ENCODE measurements at regions not wholly inside any gene's neighbourhood (a gene's known extent, or its start where the extent isn't known, plus 50 kb on each side); places are given as distances from the start of the nearest gene placed in this dataset.
"Not testable (repeated sequence)": the region's sequence is repeated elsewhere in the genome, so short reads cannot be mapped to it uniquely, and the experiment has no call there.

DNA sequence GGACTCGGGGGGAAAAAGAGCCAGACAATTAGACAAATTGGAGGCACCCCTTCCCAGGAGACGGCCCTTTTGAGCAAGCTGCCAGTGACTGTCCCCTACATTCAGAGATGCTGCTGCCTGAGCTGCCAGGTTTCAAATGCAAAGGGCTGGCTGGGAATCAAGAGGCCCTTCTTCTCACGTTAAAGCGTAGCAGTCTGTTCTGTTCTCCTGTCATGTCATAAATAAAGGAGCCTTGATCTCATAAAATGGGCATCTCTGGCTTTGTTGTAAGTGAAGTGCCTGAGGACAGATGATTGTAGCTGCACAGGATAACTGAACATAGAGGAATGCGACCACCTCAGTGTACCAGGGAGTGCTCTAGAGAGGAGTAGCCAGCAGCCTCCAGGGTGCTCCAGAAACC, 917.9 kb downstream of the GRID1 start:
- Mint-ChIP-seq H3K4me3 (no peak overlapping the region), H3K27ac (no peak overlapping the region), H3K9me3 (no peaks in the 10 kb centered on the region), H3K36me3 (no peaks in the 10 kb centered on the region), H3K4me1 (no peaks in the 10 kb centered on the region)
- peak; percentile 38 for ATAC-seq
- no peak for DNase-seq (ENCODE audit: low spot score in 2 of 2)

DNA sequence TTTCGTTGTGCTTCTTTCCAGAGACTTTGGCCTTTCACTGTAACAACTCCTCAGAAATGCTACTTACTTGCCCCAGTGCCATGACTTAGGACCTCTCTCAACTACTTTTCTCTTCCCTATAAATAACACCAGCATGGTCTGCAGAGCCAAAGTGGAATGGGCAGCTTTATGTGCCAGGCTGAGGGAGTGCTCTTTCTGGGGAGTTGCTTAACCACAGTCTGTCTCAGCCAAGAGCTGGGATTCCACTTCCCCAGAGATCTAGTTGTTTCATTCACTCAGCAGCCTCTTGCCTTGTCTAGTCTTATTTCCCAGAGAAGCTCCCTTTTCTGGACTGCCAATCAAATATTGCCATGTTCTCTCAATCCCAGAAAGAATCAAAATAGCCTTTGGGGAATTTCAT, 912.2 kb downstream of the GRID1 start:
- no peak overlapping the region for H3K4me3 Mint-ChIP-seq
- no peak for ATAC-seq
- DNase-seq (ENCODE audit: low spot score in 2 of 2): no peak
- no peak overlapping the region for H3K27ac Mint-ChIP-seq
- H3K9me3 Mint-ChIP-seq: no peaks in the 10 kb centered on the region
- no peaks in the 10 kb centered on the region for H3K4me1 Mint-ChIP-seq
- H3K36me3 Mint-ChIP-seq: no peaks in the 10 kb centered on the region

DNA sequence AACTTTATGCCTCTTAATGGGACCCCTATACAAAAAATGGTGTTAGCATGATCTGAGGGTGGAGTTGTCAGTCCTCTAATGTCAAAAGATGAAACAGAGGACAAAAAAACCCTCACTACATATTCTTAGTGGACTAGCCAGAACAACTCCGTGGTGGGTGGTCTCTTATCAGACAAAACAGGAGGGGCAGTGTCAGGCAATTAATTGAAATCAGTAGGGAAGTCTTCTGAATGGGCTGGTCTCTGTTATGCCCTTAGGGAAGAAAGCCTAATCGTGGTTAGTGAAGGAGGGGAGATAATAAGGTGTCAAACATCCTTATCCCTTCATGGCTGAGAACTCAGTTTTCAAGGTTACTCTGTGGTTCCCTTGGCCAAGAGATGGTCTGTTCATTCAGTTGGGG, 909.4 kb downstream of the GRID1 start:
- no peaks in the 10 kb centered on the region for H3K9me3 Mint-ChIP-seq
- DNase-seq (ENCODE audit: low spot score in 2 of 2): no peak
- no peaks in the 10 kb centered on the region for H3K4me1 Mint-ChIP-seq
- no peak overlapping the region for H3K4me3 Mint-ChIP-seq
- H3K27ac Mint-ChIP-seq: no peak overlapping the region
- no peak for ATAC-seq
- H3K36me3 Mint-ChIP-seq: no peaks in the 10 kb centered on the region

DNA sequence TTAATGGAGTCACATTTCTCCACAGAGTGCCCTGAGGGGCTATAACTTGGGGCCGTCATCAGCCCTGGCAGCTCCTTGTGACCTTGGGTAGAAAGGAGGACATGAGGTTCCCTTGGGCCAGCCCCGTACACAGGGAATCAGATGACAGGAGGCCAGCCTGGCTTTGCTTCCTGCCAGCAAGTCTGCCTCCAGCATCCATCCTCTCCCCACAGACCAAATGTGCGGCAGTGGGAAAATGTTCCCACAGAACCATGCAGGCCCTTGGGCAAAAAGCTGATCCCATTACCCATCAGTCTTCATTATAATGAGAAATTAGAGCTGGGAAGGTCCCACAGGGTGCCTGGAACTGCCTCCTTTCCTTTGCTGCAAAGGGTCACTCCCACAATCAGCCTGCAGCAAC, 908.3 kb downstream of the GRID1 start:
- DNase-seq (ENCODE audit: low spot score in 2 of 2) (no peak), ATAC-seq (no peak)
- Mint-ChIP-seq H3K4me3 (no peak overlapping the region), H3K9me3 (no peaks in the 10 kb centered on the region), H3K4me1 (no peaks in the 10 kb centered on the region), H3K27ac (no peak overlapping the region), H3K36me3 (no peaks in the 10 kb centered on the region)

DNA sequence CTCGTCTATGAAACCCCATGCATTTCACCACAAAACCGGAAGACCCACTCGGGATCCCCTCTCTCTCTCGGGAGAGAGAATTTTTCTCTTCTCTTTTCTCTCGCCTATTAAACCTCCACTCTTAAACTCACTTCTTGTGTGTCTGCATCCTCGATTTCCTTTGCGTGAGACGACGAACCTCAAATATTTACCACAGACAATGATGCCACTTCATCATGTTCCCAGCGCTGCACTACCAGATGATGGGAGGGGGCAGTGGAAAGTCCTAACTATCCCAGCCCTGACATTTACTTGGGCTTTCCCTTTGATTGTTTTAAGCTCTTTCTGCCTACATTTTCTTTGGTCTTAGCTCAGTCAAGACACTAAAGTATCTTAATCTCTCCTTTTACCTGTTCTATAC, 906.7 kb downstream of the GRID1 start:
- Mint-ChIP-seq H3K36me3 (no peaks in the 10 kb centered on the region), H3K27ac (no peak overlapping the region), H3K4me1 (no peaks in the 10 kb centered on the region), H3K9me3 (peaks cover 6% of the 10 kb centered on the region), H3K4me3 (no peak overlapping the region)
- ATAC-seq (no peak), DNase-seq (ENCODE audit: low spot score in 2 of 2) (no peak)

- Mint-ChIP-seq H3K4me3 (no peak overlapping the region), H3K4me1 (no peaks in the 10 kb centered on the region)
- no peak for ATAC-seq
Observed at GRCh38 chr10:85464336-85464735, 902.3 kb downstream of the GRID1 start.

GRCh38 chr10:85477979-85478378, 888.6 kb downstream of the GRID1 start:
- ATAC-seq (no peak), DNase-seq (ENCODE audit: low spot score in 2 of 2) (no peak)
- Mint-ChIP-seq H3K27ac (no peak overlapping the region), H3K36me3 (no peaks in the 10 kb centered on the region), H3K4me1 (no peaks in the 10 kb centered on the region), H3K9me3 (no peaks in the 10 kb centered on the region), H3K4me3 (no peak overlapping the region)

More at GRCh38 chr10:85464336-85464735, 902.3 kb downstream of the GRID1 start:
- no peak for DNase-seq (ENCODE audit: low spot score in 2 of 2)
- Mint-ChIP-seq H3K9me3 (peaks cover 6% of the 10 kb centered on the region), H3K27ac (no peak overlapping the region), H3K36me3 (no peaks in the 10 kb centered on the region)

GRCh38 chr10:85490431-85490830, 876.2 kb downstream of the GRID1 start:
- no peaks in the 10 kb centered on the region for H3K9me3 Mint-ChIP-seq
- no peaks in the 10 kb centered on the region for H3K36me3 Mint-ChIP-seq
- no peak overlapping the region for H3K4me3 Mint-ChIP-seq
- no peak overlapping the region for H3K27ac Mint-ChIP-seq
- no peaks in the 10 kb centered on the region for H3K4me1 Mint-ChIP-seq
- no peak for DNase-seq (ENCODE audit: low spot score in 2 of 2)
- ATAC-seq: no peak

GRCh38 chr10:85491652-85492051, 874.9 kb downstream of the GRID1 start:
- no peak for ATAC-seq
- Mint-ChIP-seq H3K4me3 (no peak overlapping the region), H3K9me3 (no peaks in the 10 kb centered on the region), H3K4me1 (no peaks in the 10 kb centered on the region), H3K36me3 (no peaks in the 10 kb centered on the region), H3K27ac (no peak overlapping the region)
- no peak for DNase-seq (ENCODE audit: low spot score in 2 of 2)

GRCh38 chr10:85492684-85493083, 873.9 kb downstream of the GRID1 start:
- ATAC-seq (peak; percentile 45), DNase-seq (ENCODE audit: low spot score in 2 of 2) (no peak)
- H3K36me3 Mint-ChIP-seq: no peaks in the 10 kb centered on the region
- H3K9me3 Mint-ChIP-seq: no peaks in the 10 kb centered on the region
- H3K4me1 Mint-ChIP-seq: no peaks in the 10 kb centered on the region
- no peak overlapping the region for H3K27ac Mint-ChIP-seq
- H3K4me3 Mint-ChIP-seq: no peak overlapping the region

DNA sequence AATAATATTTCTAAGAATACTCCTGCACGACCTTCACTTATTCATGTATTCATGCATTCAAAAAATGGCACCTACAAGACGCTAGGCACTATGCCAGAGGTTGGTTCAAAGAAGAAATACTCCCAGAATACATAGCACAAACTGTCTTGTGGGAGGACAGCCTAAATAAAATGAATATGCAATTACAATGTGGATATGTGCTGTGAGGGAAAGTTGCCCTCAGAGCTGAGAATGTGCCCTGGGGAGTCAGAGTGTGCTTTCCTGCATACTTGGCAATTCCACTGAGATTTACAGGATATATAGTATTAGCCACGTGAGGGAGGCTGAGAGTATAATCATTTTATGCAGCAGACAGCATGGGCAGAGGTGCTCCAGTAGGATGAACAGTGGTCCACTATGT, 872.9 kb downstream of the GRID1 start:
- ATAC-seq: no peak

DNA sequence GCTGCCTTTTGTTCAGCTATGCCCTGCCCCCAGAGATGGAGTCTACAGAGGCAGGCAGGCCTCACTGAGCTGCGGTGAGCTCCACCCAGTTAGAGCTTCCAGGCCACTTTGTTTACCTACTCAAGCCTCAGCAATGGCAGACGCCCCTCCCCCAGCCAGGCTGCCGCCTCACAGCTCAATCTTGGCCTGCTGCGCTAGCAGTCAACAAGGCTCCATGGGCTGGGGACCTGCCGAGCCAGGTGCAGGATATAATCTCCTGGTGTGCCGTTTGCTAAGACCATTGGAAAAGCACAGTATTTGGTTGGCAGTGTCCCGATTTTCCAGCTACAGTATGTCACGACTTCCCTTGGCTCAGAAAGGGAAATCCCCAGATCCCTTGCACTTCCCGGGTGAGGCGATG, 862.0 kb downstream of the GRID1 start:
- H3K9me3 Mint-ChIP-seq: peaks cover 11% of the 10 kb centered on the region
- not testable (repeated sequence) for H3K4me3 Mint-ChIP-seq; H3K36me3 Mint-ChIP-seq; H3K27ac Mint-ChIP-seq; ATAC-seq; H3K4me1 Mint-ChIP-seq; DNase-seq (ENCODE audit: low spot score in 2 of 2)

More for the DNA sequence above, 872.9 kb downstream of the GRID1 start:
- no peaks in the 10 kb centered on the region for H3K4me1 Mint-ChIP-seq
- no peaks in the 10 kb centered on the region for H3K36me3 Mint-ChIP-seq
- H3K4me3 Mint-ChIP-seq: no peak overlapping the region
- no peak for DNase-seq (ENCODE audit: low spot score in 2 of 2)
- H3K9me3 Mint-ChIP-seq: no peaks in the 10 kb centered on the region
- H3K27ac Mint-ChIP-seq: no peak overlapping the region

DNA sequence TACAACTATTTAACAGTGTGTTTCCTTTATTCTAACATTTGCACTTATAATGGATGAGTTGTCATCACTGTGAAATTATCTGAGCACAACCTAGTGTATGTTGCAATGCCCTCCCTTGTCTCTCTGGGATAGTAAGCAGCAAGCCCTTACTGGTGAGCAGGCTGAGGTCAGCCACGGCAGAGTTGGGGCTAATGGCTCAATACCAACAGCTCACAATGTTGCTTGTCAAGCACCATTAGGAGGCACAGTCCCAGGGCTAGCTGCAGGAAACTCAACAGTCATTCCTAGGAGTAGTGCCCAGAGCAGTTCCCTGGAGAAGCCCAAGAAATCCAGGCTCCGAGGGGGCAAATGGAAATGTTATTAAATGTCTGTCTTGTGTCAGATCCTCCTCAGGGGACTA, 858.4 kb downstream of the GRID1 start:
- Mint-ChIP-seq H3K36me3 (no peaks in the 10 kb centered on the region), H3K9me3 (peaks cover 8% of the 10 kb centered on the region), H3K27ac (no peak overlapping the region), H3K4me1 (no peaks in the 10 kb centered on the region), H3K4me3 (no peak overlapping the region)
- ATAC-seq (no peak), DNase-seq (ENCODE audit: low spot score in 2 of 2) (no peak)

DNA sequence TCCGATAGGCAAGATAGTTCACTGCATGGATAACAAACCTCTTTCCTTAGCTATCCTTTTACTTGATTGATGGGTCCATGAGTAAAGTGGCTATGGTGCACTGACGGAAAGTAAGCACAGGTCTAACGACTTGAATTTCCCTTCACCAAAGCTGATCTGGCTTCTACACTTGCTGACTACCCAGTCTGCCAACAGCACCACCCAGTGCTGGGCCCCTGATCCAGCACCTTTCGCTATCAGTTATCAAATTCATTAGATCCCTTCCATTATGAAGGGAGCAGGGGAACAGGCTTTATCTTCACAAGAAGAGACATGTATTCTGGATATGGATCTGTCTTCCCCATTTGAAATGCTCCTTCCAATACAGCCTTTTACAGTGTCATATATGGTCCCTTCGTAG, 855.9 kb downstream of the GRID1 start:
- H3K4me3 Mint-ChIP-seq: no peak overlapping the region
- no peak overlapping the region for H3K27ac Mint-ChIP-seq
- no peaks in the 10 kb centered on the region for H3K36me3 Mint-ChIP-seq
- no peak for ATAC-seq
- no peak for DNase-seq (ENCODE audit: low spot score in 2 of 2)
- no peaks in the 10 kb centered on the region for H3K4me1 Mint-ChIP-seq
- H3K9me3 Mint-ChIP-seq: no peaks in the 10 kb centered on the region

DNA sequence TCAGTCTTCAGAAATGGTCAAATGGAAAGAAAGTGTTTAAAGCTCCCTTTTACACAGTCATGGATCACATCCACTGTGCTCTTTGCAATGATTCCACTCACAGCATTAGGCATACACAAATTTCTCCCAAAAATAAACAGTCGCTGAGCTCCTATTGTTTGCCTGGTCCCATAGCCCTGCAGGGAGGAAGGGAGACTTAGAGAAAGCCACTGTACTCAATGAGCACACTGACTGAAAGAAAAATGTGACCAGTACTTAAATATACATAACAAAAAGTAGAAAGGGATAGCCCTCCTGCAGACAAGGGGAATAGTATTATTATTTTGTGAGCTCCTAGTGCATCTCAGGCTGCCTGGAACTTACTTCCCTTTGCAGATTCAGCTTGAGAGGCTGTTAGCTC, 853.2 kb downstream of the GRID1 start:
- no peak for ATAC-seq
- H3K9me3 Mint-ChIP-seq: no peaks in the 10 kb centered on the region
- DNase-seq (ENCODE audit: low spot score in 2 of 2): no peak
- H3K36me3 Mint-ChIP-seq: no peaks in the 10 kb centered on the region
- H3K27ac Mint-ChIP-seq: no peak overlapping the region
- no peaks in the 10 kb centered on the region for H3K4me1 Mint-ChIP-seq
- H3K4me3 Mint-ChIP-seq: no peak overlapping the region

- Mint-ChIP-seq H3K9me3 (no peaks in the 10 kb centered on the region), H3K4me1 (no peaks in the 10 kb centered on the region), H3K27ac (no peak overlapping the region), H3K4me3 (no peak overlapping the region), H3K36me3 (no peaks in the 10 kb centered on the region)
- ATAC-seq (peak; percentile 26), DNase-seq (ENCODE audit: low spot score in 2 of 2) (no peak)
Observed at GRCh38 chr10:85515316-85515715, 851.3 kb downstream of the GRID1 start.

DNA sequence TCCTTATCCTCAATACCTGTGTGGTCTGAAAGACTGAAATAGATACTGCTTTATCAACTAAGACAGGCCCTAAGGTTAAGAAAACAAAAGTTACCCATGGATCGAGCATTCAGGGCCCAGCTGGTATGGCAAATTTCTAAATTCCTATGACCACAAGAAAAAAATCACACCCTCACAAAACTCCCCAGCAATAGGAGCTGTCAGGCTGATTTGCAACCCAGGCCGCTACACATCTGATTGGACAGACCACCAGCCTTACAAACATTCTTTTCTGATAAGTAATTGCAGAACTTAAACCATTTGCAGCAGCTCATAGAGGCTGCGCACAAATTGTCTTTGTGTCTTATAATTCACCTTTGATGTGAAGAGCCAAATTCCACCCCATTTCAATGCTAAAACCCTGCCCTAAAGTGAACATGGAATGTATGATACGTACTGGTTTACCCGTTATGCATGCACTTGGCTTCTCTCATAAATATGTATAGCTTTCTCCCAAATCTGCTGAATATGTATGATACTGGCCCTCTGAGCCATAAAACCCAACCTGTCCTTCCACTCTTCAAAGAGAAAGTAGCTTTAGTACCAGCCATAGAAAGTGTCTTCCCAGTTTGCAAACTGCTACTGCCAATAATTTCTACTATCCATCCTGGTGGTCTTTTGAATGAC, 842.5 kb downstream of the GRID1 start:
- ATAC-seq (no peak), DNase-seq (ENCODE audit: low spot score in 2 of 2) (no peak)
- Mint-ChIP-seq H3K9me3 (peaks cover 7% of the 10 kb centered on the region), H3K4me1 (no peaks in the 10 kb centered on the region), H3K4me3 (no peak overlapping the region), H3K27ac (no peak overlapping the region), H3K36me3 (no peaks in the 10 kb centered on the region)
